CD4-positive, alpha-beta T cell (primary cell): ENCODE measurements at regions not wholly inside any gene's neighbourhood (a gene's known extent, or its start where the extent isn't known, plus 50 kb on each side); places are given as distances from the start of the nearest gene placed in this dataset.
"Not testable (repeated sequence)": the region's sequence is repeated elsewhere in the genome, so short reads cannot be mapped to it uniquely, and the experiment has no call there.

ENCODE experiments used
- ATAC-seq: fragments of 200-7000 bp; cut with Tn5 transposase; one replicate; pipeline ENCODE4 v1.10.0; 2022; ENCODE audit warnings: mild to moderate bottlenecking; ENCODE audit not compliant: poor library complexity
- CTCF ChIA-PET: fragments of 350-600 bp; sonication (Branson Sonifier 250); formaldehyde crosslinking; loops from one replicate; lab custom pipeline; 2021; ENCODE audit warnings: antibody characterized with exemption, inconsistent platforms; lab: Charles Lee
- POLR2A ChIA-PET: fragments of 350-600 bp; sonication (Branson Sonifier 250); formaldehyde crosslinking; loops from one replicate; lab custom pipeline; 2021; ENCODE audit warnings: antibody characterized with exemption, inconsistent platforms; lab: Charles Lee
- DNase-seq, 14 experiments: peaks; one replicate each; pipeline ENCODE4 v3.0.0-alpha.2; 2013 to 2020; ENCODE audit warnings: mixed read lengths in 2 of 14
- H3K27ac ChIP-seq, 2 donors: one replicate each; pipeline versions ENCODE4 v1.5.1 to v1.7.0; 2013; ENCODE audit warnings: low read length in 2 of 2, low read depth in 1 of 2, mild to moderate bottlenecking in 1 of 2
- H3K27me3 ChIP-seq, 2 experiments: 1 replicate in 1 of 2; 2 replicates in 1 of 2; pipeline versions ENCODE4 v1.6.1 to v1.7.0; 2013; ENCODE audit warnings: low read length in 2 of 2, control low read depth in 1 of 2, mild to moderate bottlenecking in 1 of 2, moderate library complexity in 1 of 2; ENCODE audit not compliant: insufficient read depth in 2 of 2, control insufficient read depth in 1 of 2
- H3K36me3 ChIP-seq: one replicate; pipeline ENCODE4 v1.6.1; 2013; ENCODE audit warnings: low read length, control low read depth; ENCODE audit not compliant: insufficient read depth
- H3K4me1 ChIP-seq: one replicate; pipeline ENCODE4 v1.6.1; 2013; ENCODE audit warnings: low read length, control low read depth; ENCODE audit not compliant: insufficient read depth
- H3K4me3 ChIP-seq: one replicate; pipeline ENCODE4 v1.5.1; 2013; ENCODE audit warnings: mild to moderate bottlenecking, low read length, moderate library complexity
- H3K9me3 ChIP-seq, 2 experiments: 1 replicate in 1 of 2; 2 replicates in 1 of 2; pipeline versions ENCODE4 v1.6.1 to v1.7.0; 2013; ENCODE audit warnings: low read length in 2 of 2, mild to moderate bottlenecking in 2 of 2, control low read depth in 1 of 2, moderate library complexity in 1 of 2; ENCODE audit not compliant: control insufficient read depth in 1 of 2, insufficient read depth in 1 of 2
- H3K27ac Mint-ChIP-seq: one replicate; pipeline ENCODE4 v1.8.0; 2020; ENCODE audit warnings: mixed read lengths
- H3K27me3 Mint-ChIP-seq: one replicate; pipeline ENCODE4 v1.8.0; 2021; ENCODE audit warnings: mixed read lengths
- H3K36me3 Mint-ChIP-seq: one replicate; pipeline ENCODE4 v1.8.0; 2021; ENCODE audit warnings: low read depth, mixed read lengths
- H3K4me1 Mint-ChIP-seq: one replicate; pipeline ENCODE4 v1.8.0; 2021; ENCODE audit warnings: low read depth, mixed read lengths
- H3K4me3 Mint-ChIP-seq: one replicate; pipeline ENCODE4 v1.8.0; 2020; ENCODE audit warnings: mild to moderate bottlenecking, mixed read lengths
- H3K9me3 Mint-ChIP-seq: one replicate; pipeline ENCODE4 v1.8.0; 2020; ENCODE audit warnings: mixed read lengths
- CTCF ChIP-seq: fragments of 200-600 bp; IDR thresholded peaks from one replicate; pipeline ENCODE4 v1.8.0; 2022; ENCODE audit warnings: antibody characterized with exemption, mild to moderate bottlenecking
- intact Hi-C, 2 experiments: fragments of 100-400 bp; cut with DNase I in 1 of 2; cut with micrococcal nuclease in 1 of 2; formaldehyde crosslinking; loops; one replicate each; pipeline versions ENCODE4 v1.15.1 to v1.9.0; 2023 to 2025; cut with DNase I, micrococcal nuclease

GRCh38 chr10:30683496-30683895 lies 53.9 kb upstream of the LYZL2 start:
- Histone ChIP-seq H3K9me3 (peaks cover 0 to 5% of the 10 kb centered on the region in 2 experiments), H3K4me3 (no peak overlapping the region), H3K4me1 (peaks cover 2% of the 10 kb centered on the region), H3K27ac (no peak overlapping the region), H3K36me3 (no peaks in the 10 kb centered on the region), H3K27me3 (peaks cover 4 to 31% of the 10 kb centered on the region in 2 experiments)
- TF ChIP-seq CTCF: no peak
- intact Hi-C loops: no loop called here
- Mint-ChIP-seq H3K27me3 (peaks cover 69% of the 10 kb centered on the region), H3K9me3 (peaks cover 2% of the 10 kb centered on the region), H3K4me1 (no peaks in the 10 kb centered on the region), H3K4me3 (no peak overlapping the region), H3K27ac (no peak overlapping the region), H3K36me3 (no peaks in the 10 kb centered on the region)
- ChIA-PET CTCF (no interaction called here), POLR2A (no interaction called here)
- no peak for DNase-seq
- ATAC-seq: no peak

GRCh38 chr10:30682377-30683199 lies 53.0 kb upstream of the LYZL2 start:
- H3K4me3 ChIP-seq, H3K4me3 Mint-ChIP-seq, H3K27ac ChIP-seq, H3K4me1 ChIP-seq, H3K27ac Mint-ChIP-seq, intact Hi-C loops, H3K4me1 Mint-ChIP-seq, H3K9me3 Mint-ChIP-seq, H3K36me3 Mint-ChIP-seq, H3K36me3 ChIP-seq, H3K9me3 ChIP-seq, POLR2A ChIA-PET: not testable (repeated sequence)
- CTCF ChIA-PET: interaction anchor here (0.7 kb wide), 1 partner anchor 36 kb away, joined by 3 read pairs; no protein-coding TSS in a partner anchor
- H3K27me3 ChIP-seq: peaks cover 4 to 31% of the 10 kb centered on the region in 2 experiments
- H3K27me3 Mint-ChIP-seq: peaks cover 66% of the 10 kb centered on the region
- peak; percentile 73 for ATAC-seq
- DNase-seq: peak in 10 of 14 experiments; percentile 16 to 69 (median 29)

GRCh38 chr10:30680908-30681307 lies 51.4 kb upstream of the LYZL2 start:
- peaks cover 49% of the 10 kb centered on the region for H3K27me3 Mint-ChIP-seq
- Histone ChIP-seq H3K27me3 (peaks cover 4 to 17% of the 10 kb centered on the region in 2 experiments), H3K4me1 (peaks cover 2% of the 10 kb centered on the region), H3K36me3 (no peaks in the 10 kb centered on the region), H3K4me3 (no peak overlapping the region), H3K9me3 (peaks cover 0 to 5% of the 10 kb centered on the region in 2 experiments), H3K27ac (no peak overlapping the region)
- peaks cover 2% of the 10 kb centered on the region for H3K9me3 Mint-ChIP-seq
- CTCF ChIA-PET: interaction anchor here (0.6 to 1.1 kb wide), 2 partner anchors 24 to 37 kb away, joined by 3 to 9 read pairs; no protein-coding TSS in a partner anchor
- intact Hi-C loops: no loop called here
- POLR2A ChIA-PET: no interaction called here
- TF ChIP-seq CTCF: no peak
- H3K4me1 Mint-ChIP-seq: no peaks in the 10 kb centered on the region
- H3K36me3 Mint-ChIP-seq: no peaks in the 10 kb centered on the region
- no peak overlapping the region for H3K27ac Mint-ChIP-seq
- no peak for DNase-seq
- no peak for ATAC-seq
- H3K4me3 Mint-ChIP-seq: no peak overlapping the region
